H1 (cell line): ENCODE measurements at regions not wholly inside any gene's neighbourhood (a gene's known extent, or its start where the extent isn't known, plus 50 kb on each side); places are given as distances from the start of the nearest gene placed in this dataset.

ENCODE experiments used
- TF ChIP-seq, protein P1 (sequence below), 3 experiments: IDR thresholded peaks; 1 replicate in 2 of 3; 2 replicates in 1 of 3; pipeline versions ENCODE4 v1.5.1 to v1.6.1; 2011; ENCODE audit warnings: low read length in 3 of 3, mild to moderate bottlenecking in 3 of 3, inconsistent platforms in 2 of 3, low read depth in 1 of 3, moderate library complexity in 1 of 3; ENCODE audit not compliant: insufficient read depth in 1 of 3; ENCODE audit errors: control extremely low read depth in 1 of 3

DNA sequence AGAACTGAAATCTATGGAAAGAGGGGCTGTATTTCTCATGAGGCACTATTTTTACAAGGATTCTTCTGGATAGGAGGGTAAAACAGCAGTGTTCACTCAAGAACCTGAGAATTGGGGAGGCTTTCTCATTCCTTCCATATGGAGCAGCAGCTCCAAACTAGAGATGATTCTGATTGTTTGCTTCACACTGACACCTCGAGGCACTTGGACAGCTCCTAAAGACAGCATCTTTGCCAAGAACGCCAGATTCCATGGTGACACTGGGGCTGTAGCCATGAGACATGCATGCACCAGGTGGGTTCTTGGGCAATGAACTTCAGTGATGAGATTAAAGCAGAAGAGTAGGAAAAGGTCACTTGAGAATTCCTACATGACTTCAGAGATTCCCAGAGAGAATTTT, 361.5 kb upstream of the HTR2A start (continued):
- TF ChIP-seq, protein P1, sequence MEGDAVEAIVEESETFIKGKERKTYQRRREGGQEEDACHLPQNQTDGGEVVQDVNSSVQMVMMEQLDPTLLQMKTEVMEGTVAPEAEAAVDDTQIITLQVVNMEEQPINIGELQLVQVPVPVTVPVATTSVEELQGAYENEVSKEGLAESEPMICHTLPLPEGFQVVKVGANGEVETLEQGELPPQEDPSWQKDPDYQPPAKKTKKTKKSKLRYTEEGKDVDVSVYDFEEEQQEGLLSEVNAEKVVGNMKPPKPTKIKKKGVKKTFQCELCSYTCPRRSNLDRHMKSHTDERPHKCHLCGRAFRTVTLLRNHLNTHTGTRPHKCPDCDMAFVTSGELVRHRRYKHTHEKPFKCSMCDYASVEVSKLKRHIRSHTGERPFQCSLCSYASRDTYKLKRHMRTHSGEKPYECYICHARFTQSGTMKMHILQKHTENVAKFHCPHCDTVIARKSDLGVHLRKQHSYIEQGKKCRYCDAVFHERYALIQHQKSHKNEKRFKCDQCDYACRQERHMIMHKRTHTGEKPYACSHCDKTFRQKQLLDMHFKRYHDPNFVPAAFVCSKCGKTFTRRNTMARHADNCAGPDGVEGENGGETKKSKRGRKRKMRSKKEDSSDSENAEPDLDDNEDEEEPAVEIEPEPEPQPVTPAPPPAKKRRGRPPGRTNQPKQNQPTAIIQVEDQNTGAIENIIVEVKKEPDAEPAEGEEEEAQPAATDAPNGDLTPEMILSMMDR (IDR thresholded peaks at IDR 0.05; ENCODE audit: control extremely low read depth in 1 of 3, insufficient read depth in 1 of 3, low read depth in 1 of 3, low read length in 3 of 3): no peak
- TF ChIP-seq, all 59 proteins: peak for 0
